GM23338 (cell line): ENCODE measurements at regions not wholly inside any gene's neighbourhood (a gene's known extent, or its start where the extent isn't known, plus 50 kb on each side); places are given as distances from the start of the nearest gene placed in this dataset.

ENCODE experiments used
- ATAC-seq: fragments of 200-7000 bp; cut with Tn5 transposase; 3 replicates; pipeline ENCODE4 v1.9.1; 2020
- DNase-seq: peaks from one replicate; pipeline ENCODE4 v3.0.0-alpha.2; 2015; ENCODE audit warnings: low spot score
- H2AFZ ChIP-seq: fragments of 200-600 bp; sonication (generic); 2 replicates; pipeline ENCODE4 v1.8.0; 2016; ENCODE audit warnings: antibody characterized with exemption, mild to moderate bottlenecking, moderate library complexity
- H3F3A ChIP-seq: fragments of 200-600 bp; sonication (generic); replicated peaks from 2 replicates; pipeline ENCODE4 v1.8.0; 2017; ENCODE audit warnings: antibody characterized with exemption, mixed run types, low read depth
- H3K27ac ChIP-seq: fragments of 200-600 bp; sonication (generic); 2 replicates; pipeline ENCODE4 v1.6.1; 2016; ENCODE audit warnings: low read depth
- H3K27me3 ChIP-seq: fragments of 200-600 bp; sonication (generic); 2 replicates; pipeline ENCODE4 v1.8.0; 2016; ENCODE audit warnings: mild to moderate bottlenecking, mixed run types, moderate library complexity; ENCODE audit not compliant: insufficient read depth
- H3K36me3 ChIP-seq: fragments of 200-600 bp; sonication (generic); 2 replicates; pipeline ENCODE4 v1.8.0; 2016; ENCODE audit warnings: mild to moderate bottlenecking; ENCODE audit not compliant: insufficient read depth
- H3K4me1 ChIP-seq: fragments of 200-600 bp; sonication (generic); 2 replicates; pipeline ENCODE4 v1.8.0; 2016; ENCODE audit warnings: mild to moderate bottlenecking, moderate library complexity; ENCODE audit not compliant: insufficient read depth
- H3K4me2 ChIP-seq: fragments of 200-600 bp; sonication (generic); 2 replicates; pipeline ENCODE4 v1.7.1; 2017; ENCODE audit warnings: mixed run types
- H3K4me3 ChIP-seq: fragments of 200-600 bp; sonication (generic); 2 replicates; pipeline ENCODE4 v1.6.1; 2016; ENCODE audit warnings: mixed run types
- H3K79me2 ChIP-seq: fragments of 200-600 bp; sonication (generic); replicated peaks from 2 replicates; pipeline ENCODE4 v1.8.0; 2017; ENCODE audit warnings: mild to moderate bottlenecking; ENCODE audit not compliant: insufficient read depth
- H3K9me2 ChIP-seq: fragments of 200-600 bp; sonication (generic); 2 replicates; pipeline ENCODE4 v1.8.0; 2017; ENCODE audit not compliant: insufficient read depth
- H4K20me1 ChIP-seq: fragments of 200-600 bp; sonication (generic); replicated peaks from 2 replicates; pipeline ENCODE4 v1.8.0; 2017; ENCODE audit warnings: mild to moderate bottlenecking; ENCODE audit not compliant: insufficient read depth
- H3K27ac Mint-ChIP-seq: 2 replicates; pipeline ENCODE4 v1.8.0; 2020; ENCODE audit warnings: inconsistent platforms, mild to moderate bottlenecking, moderate library complexity, mixed read lengths
- H3K27me3 Mint-ChIP-seq: 3 replicates; pipeline ENCODE4 v1.8.0; 2022; ENCODE audit warnings: low read depth, mild to moderate bottlenecking, moderate library complexity, mixed read lengths, inconsistent platforms; ENCODE audit not compliant: insufficient read depth, poor library complexity
- H3K36me3 Mint-ChIP-seq: 3 replicates; pipeline ENCODE4 v1.8.0; 2021; ENCODE audit warnings: low read depth, mild to moderate bottlenecking, inconsistent platforms, moderate library complexity, mixed read lengths
- H3K4me1 Mint-ChIP-seq: 3 replicates; pipeline ENCODE4 v1.8.0; 2020; ENCODE audit warnings: mild to moderate bottlenecking, inconsistent platforms, mixed read lengths
- H3K4me3 Mint-ChIP-seq: 3 replicates; pipeline ENCODE4 v1.8.0; 2021; ENCODE audit warnings: moderate library complexity, mild to moderate bottlenecking, inconsistent platforms, mixed read lengths
- H3K9me3 Mint-ChIP-seq: 3 replicates; pipeline ENCODE4 v1.8.0; 2020; ENCODE audit warnings: moderate library complexity, mild to moderate bottlenecking, inconsistent platforms, mixed read lengths
- CREB1 ChIP-seq: fragments of 250-450 bp; sonication (Bioruptor Pico); IDR thresholded peaks from 2 replicates; pipeline ENCODE4 v1.5.0; 2020; ENCODE audit warnings: low read depth, mild to moderate bottlenecking, moderate library complexity
- EZH2 ChIP-seq: fragments of 200-600 bp; sonication (generic); IDR thresholded peaks from one replicate; pipeline ENCODE4 v1.8.0; 2017; ENCODE audit warnings: antibody characterized with exemption, mild to moderate bottlenecking, low read depth; ENCODE audit not compliant: unreplicated experiment
- EZH2phosphoT487 ChIP-seq: fragments of 200-600 bp; sonication (generic); IDR thresholded peaks from one replicate; pipeline ENCODE4 v1.8.1; 2018; ENCODE audit warnings: antibody characterized with exemption; ENCODE audit not compliant: unreplicated experiment
- JUNB ChIP-seq: IDR thresholded peaks from one replicate; pipeline ENCODE4 v1.6.1; 2016; ENCODE audit warnings: antibody characterized with exemption; ENCODE audit not compliant: unreplicated experiment
- NANOG ChIP-seq: IDR thresholded peaks from 2 replicates; pipeline ENCODE4 v1.6.1; 2016; ENCODE audit warnings: antibody characterized with exemption, borderline replicate concordance
- POLR2AphosphoS5 ChIP-seq: IDR thresholded peaks from 2 replicates; pipeline ENCODE4 v1.6.1; 2016; ENCODE audit warnings: antibody characterized with exemption, low read depth
- ZNF114 ChIP-seq: fragments of 250-450 bp; sonication (Bioruptor Pico); IDR thresholded peaks from 2 replicates; pipeline ENCODE4 v1.5.0; 2020; ENCODE audit warnings: mild to moderate bottlenecking, moderate library complexity
- ZNF331 ChIP-seq: fragments of 250-450 bp; sonication (Bioruptor Pico); IDR thresholded peaks from 2 replicates; pipeline ENCODE4 v1.5.0; 2020; ENCODE audit warnings: low read depth, mild to moderate bottlenecking, moderate library complexity
- TF ChIP-seq, protein P1 (sequence below), 2 experiments: fragments of 200-600 bp in 1 of 2; sonication (generic) in 1 of 2; conservative IDR thresholded peaks; 2 replicates each; pipeline versions ENCODE4 v1.5.1 to v1.6.1; 2016 to 2017; ENCODE audit warnings: antibody characterized with exemption in 2 of 2, low read depth in 2 of 2, mild to moderate bottlenecking in 2 of 2, moderate library complexity in 1 of 2
- TF ChIP-seq, protein P2 (sequence below): IDR thresholded peaks from 2 replicates; pipeline ENCODE4 v1.6.1; 2016; ENCODE audit warnings: antibody characterized with exemption
- TF ChIP-seq, protein P3 (sequence below): fragments of 250-450 bp; sonication (Bioruptor Pico); IDR thresholded peaks from 2 replicates; pipeline ENCODE4 v1.5.0; 2020; ENCODE audit warnings: mild to moderate bottlenecking, moderate library complexity
- TF ChIP-seq, protein P4 (sequence below): IDR thresholded peaks from one replicate; pipeline ENCODE4 v1.6.1; 2018; ENCODE audit warnings: antibody characterized with exemption; ENCODE audit not compliant: unreplicated experiment

DNA sequence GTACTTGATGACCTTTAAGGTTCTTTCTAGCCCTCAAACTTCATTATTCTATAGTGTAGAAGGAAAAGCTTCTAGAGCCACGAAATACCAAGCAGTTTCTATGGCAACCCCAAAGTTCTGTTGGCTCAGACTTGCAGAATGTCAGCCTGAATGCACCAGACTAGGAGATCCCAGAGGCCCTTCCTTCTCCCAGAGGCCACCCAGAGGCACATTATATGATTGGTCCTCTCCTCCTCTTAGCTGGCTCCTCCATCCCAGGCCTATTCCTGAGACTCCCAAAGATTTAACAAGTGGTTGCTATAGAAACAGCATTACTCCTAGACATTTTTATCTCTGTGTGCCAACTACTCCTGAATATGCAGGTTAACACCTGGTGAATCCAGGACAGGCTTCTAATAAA, 69.2 kb upstream of the CCDC90B start:
- Mint-ChIP-seq H3K27me3 (peaks cover 5% of the 10 kb centered on the region), H3K9me3 (peaks cover 15% of the 10 kb centered on the region)

More for the DNA sequence above, 69.2 kb upstream of the CCDC90B start:
- no peak for ATAC-seq
- Mint-ChIP-seq H3K27ac (no peak overlapping the region), H3K4me1 (no peaks in the 10 kb centered on the region), H3K36me3 (peaks cover 8% of the 10 kb centered on the region; the same call in 2 of the 3 replicates), H3K4me3 (no peak overlapping the region)
- Histone ChIP-seq H3K27ac (no peak overlapping the region), H3K36me3 (no peaks in the 10 kb centered on the region), H3K27me3 (no peaks in the 10 kb centered on the region), H3K4me1 (no peaks in the 10 kb centered on the region), H3K4me3 (no peak overlapping the region), H3K4me2 (no peak overlapping the region), H3F3A (no peaks in the 10 kb centered on the region), H3K9me2 (0 out of 2 replicates have a peak, but pooled peaks cover 6% of the 10 kb centered on the region), H4K20me1 (no peaks in the 10 kb centered on the region), H3K79me2 (no peaks in the 10 kb centered on the region), H2AFZ (no peak overlapping the region)
- no peak for DNase-seq
- TF ChIP-seq EZH2phosphoT487 (no peak), ZNF331 (CRISPR knock-in tag) (no peak), CREB1 (CRISPR knock-in tag) (no peak), JUNB (no peak), ZNF114 (no peak), NANOG (no peak), EZH2 (no peak), POLR2AphosphoS5 (no peak)
- TF ChIP-seq, protein P1, sequence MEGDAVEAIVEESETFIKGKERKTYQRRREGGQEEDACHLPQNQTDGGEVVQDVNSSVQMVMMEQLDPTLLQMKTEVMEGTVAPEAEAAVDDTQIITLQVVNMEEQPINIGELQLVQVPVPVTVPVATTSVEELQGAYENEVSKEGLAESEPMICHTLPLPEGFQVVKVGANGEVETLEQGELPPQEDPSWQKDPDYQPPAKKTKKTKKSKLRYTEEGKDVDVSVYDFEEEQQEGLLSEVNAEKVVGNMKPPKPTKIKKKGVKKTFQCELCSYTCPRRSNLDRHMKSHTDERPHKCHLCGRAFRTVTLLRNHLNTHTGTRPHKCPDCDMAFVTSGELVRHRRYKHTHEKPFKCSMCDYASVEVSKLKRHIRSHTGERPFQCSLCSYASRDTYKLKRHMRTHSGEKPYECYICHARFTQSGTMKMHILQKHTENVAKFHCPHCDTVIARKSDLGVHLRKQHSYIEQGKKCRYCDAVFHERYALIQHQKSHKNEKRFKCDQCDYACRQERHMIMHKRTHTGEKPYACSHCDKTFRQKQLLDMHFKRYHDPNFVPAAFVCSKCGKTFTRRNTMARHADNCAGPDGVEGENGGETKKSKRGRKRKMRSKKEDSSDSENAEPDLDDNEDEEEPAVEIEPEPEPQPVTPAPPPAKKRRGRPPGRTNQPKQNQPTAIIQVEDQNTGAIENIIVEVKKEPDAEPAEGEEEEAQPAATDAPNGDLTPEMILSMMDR (conservative IDR thresholded peaks at IDR 0.05; ENCODE audit: low read depth in 2 of 2), result no peak
- TF ChIP-seq, protein P2, sequence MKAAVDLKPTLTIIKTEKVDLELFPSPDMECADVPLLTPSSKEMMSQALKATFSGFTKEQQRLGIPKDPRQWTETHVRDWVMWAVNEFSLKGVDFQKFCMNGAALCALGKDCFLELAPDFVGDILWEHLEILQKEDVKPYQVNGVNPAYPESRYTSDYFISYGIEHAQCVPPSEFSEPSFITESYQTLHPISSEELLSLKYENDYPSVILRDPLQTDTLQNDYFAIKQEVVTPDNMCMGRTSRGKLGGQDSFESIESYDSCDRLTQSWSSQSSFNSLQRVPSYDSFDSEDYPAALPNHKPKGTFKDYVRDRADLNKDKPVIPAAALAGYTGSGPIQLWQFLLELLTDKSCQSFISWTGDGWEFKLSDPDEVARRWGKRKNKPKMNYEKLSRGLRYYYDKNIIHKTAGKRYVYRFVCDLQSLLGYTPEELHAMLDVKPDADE, result no peak
- TF ChIP-seq, protein P3, sequence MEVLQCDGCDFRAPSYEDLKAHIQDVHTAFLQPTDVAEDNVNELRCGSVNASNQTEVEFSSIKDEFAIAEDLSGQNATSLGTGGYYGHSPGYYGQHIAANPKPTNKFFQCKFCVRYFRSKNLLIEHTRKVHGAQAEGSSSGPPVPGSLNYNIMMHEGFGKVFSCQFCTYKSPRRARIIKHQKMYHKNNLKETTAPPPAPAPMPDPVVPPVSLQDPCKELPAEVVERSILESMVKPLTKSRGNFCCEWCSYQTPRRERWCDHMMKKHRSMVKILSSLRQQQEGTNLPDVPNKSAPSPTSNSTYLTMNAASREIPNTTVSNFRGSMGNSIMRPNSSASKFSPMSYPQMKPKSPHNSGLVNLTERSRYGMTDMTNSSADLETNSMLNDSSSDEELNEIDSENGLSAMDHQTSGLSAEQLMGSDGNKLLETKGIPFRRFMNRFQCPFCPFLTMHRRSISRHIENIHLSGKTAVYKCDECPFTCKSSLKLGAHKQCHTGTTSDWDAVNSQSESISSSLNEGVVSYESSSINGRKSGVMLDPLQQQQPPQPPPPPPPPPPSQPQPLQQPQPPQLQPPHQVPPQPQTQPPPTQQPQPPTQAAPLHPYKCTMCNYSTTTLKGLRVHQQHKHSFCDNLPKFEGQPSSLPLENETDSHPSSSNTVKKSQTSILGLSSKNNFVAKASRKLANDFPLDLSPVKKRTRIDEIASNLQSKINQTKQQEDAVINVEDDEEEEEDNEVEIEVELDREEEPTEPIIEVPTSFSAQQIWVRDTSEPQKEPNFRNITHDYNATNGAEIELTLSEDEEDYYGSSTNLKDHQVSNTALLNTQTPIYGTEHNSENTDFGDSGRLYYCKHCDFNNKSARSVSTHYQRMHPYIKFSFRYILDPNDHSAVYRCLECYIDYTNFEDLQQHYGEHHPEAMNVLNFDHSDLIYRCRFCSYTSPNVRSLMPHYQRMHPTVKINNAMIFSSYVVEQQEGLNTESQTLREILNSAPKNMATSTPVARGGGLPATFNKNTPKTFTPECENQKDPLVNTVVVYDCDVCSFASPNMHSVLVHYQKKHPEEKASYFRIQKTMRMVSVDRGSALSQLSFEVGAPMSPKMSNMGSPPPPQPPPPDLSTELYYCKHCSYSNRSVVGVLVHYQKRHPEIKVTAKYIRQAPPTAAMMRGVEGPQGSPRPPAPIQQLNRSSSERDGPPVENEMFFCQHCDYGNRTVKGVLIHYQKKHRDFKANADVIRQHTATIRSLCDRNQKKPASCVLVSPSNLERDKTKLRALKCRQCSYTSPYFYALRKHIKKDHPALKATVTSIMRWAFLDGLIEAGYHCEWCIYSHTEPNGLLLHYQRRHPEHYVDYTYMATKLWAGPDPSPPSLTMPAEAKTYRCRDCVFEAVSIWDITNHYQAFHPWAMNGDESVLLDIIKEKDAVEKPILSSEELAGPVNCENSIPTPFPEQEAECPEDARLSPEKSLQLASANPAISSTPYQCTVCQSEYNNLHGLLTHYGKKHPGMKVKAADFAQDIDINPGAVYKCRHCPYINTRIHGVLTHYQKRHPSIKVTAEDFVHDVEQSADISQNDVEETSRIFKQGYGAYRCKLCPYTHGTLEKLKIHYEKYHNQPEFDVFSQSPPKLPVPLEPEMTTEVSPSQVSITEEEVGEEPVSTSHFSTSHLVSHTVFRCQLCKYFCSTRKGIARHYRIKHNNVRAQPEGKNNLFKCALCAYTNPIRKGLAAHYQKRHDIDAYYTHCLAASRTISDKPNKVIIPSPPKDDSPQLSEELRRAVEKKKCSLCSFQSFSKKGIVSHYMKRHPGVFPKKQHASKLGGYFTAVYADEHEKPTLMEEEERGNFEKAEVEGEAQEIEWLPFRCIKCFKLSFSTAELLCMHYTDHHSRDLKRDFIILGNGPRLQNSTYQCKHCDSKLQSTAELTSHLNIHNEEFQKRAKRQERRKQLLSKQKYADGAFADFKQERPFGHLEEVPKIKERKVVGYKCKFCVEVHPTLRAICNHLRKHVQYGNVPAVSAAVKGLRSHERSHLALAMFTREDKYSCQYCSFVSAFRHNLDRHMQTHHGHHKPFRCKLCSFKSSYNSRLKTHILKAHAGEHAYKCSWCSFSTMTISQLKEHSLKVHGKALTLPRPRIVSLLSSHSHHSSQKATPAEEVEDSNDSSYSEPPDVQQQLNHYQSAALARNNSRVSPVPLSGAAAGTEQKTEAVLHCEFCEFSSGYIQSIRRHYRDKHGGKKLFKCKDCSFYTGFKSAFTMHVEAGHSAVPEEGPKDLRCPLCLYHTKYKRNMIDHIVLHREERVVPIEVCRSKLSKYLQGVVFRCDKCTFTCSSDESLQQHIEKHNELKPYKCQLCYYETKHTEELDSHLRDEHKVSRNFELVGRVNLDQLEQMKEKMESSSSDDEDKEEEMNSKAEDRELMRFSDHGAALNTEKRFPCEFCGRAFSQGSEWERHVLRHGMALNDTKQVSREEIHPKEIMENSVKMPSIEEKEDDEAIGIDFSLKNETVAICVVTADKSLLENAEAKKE (CRISPR knock-in tag), result no peak
- TF ChIP-seq, protein P4, sequence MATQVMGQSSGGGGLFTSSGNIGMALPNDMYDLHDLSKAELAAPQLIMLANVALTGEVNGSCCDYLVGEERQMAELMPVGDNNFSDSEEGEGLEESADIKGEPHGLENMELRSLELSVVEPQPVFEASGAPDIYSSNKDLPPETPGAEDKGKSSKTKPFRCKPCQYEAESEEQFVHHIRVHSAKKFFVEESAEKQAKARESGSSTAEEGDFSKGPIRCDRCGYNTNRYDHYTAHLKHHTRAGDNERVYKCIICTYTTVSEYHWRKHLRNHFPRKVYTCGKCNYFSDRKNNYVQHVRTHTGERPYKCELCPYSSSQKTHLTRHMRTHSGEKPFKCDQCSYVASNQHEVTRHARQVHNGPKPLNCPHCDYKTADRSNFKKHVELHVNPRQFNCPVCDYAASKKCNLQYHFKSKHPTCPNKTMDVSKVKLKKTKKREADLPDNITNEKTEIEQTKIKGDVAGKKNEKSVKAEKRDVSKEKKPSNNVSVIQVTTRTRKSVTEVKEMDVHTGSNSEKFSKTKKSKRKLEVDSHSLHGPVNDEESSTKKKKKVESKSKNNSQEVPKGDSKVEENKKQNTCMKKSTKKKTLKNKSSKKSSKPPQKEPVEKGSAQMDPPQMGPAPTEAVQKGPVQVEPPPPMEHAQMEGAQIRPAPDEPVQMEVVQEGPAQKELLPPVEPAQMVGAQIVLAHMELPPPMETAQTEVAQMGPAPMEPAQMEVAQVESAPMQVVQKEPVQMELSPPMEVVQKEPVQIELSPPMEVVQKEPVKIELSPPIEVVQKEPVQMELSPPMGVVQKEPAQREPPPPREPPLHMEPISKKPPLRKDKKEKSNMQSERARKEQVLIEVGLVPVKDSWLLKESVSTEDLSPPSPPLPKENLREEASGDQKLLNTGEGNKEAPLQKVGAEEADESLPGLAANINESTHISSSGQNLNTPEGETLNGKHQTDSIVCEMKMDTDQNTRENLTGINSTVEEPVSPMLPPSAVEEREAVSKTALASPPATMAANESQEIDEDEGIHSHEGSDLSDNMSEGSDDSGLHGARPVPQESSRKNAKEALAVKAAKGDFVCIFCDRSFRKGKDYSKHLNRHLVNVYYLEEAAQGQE, result no peak
